GM19468 (cell line): ENCODE measurements at regions not wholly inside any gene's neighbourhood (a gene's known extent, or its start where the extent isn't known, plus 50 kb on each side); places are given as distances from the start of the nearest gene placed in this dataset.

Source experiments
- ATAC-seq: cut with Tn5 transposase; IDR thresholded peaks from one replicate; pipeline ENCODE4 v1.9.1; 2021; ENCODE audit warnings: mild to moderate bottlenecking, moderate library complexity, moderate number of reproducible peaks; ENCODE audit not compliant: unreplicated experiment; ENCODE audit errors: extremely low read depth

GRCh38 chr2:120910956-120911951, 175.6 kb downstream of the GLI2 start:
- no peak for ATAC-seq

- no peak for ATAC-seq
These were observed 176.7 kb downstream of the GLI2 start for GRCh38 chr2:120912101-120912985.

GRCh38 chr2:120913972-120914838, 178.5 kb downstream of the GLI2 start:
- ATAC-seq, result no peak

GRCh38 chr2:120914839-120915521, 179.3 kb downstream of the GLI2 start:
- no peak for ATAC-seq

- no peak for ATAC-seq
These were observed 180.0 kb downstream of the GLI2 start for GRCh38 chr2:120915670-120916069.

GRCh38 chr2:120916446-120916845, 180.8 kb downstream of the GLI2 start:
- no peak for ATAC-seq

- ATAC-seq, result no peak
These were observed 182.2 kb downstream of the GLI2 start for GRCh38 chr2:120917886-120918285.

GRCh38 chr2:120919216-120919615, 183.5 kb downstream of the GLI2 start:
- no peak for ATAC-seq

- no peak for ATAC-seq
These were observed 184.2 kb downstream of the GLI2 start for GRCh38 chr2:120919771-120920453.

GRCh38 chr2:120920454-120921148, 184.9 kb downstream of the GLI2 start:
- no peak for ATAC-seq

GRCh38 chr2:120921457-120921856, 185.8 kb downstream of the GLI2 start:
- no peak for ATAC-seq

- ATAC-seq, result no peak
These were observed 187.1 kb downstream of the GLI2 start for GRCh38 chr2:120922571-120923332.

GRCh38 chr2:120923426-120923825, 187.8 kb downstream of the GLI2 start:
- no peak for ATAC-seq

GRCh38 chr2:120924924-120925323, 189.3 kb downstream of the GLI2 start:
- ATAC-seq, result no peak

- no peak for ATAC-seq
These were observed 191.0 kb downstream of the GLI2 start for GRCh38 chr2:120926463-120927264.

GRCh38 chr2:120927265-120927628, 191.6 kb downstream of the GLI2 start:
- no peak for ATAC-seq

- ATAC-seq, result no peak
These were observed 194.2 kb downstream of the GLI2 start for GRCh38 chr2:120929829-120930228.
